Cardiac septum (tissue), 1 donor: ENCODE measurements at regions not wholly inside any gene's neighbourhood (a gene's known extent, or its start where the extent isn't known, plus 50 kb on each side); places are given as distances from the start of the nearest gene placed in this dataset.

Experiments
- DNase-seq: peaks from one replicate; pipeline ENCODE4 v3.0.0-alpha.2; 2020; ENCODE audit warnings: low spot score
- intact Hi-C: fragments of 100-400 bp; cut with DNase I; formaldehyde crosslinking; loops from one replicate; pipeline ENCODE4 v1.14.0; 2022
- donor health status: DM: no; HTN: no; CAD: no.

GRCh38 chr1:244186372-244186771 lies 135.3 kb downstream of the ZBTB18 start:
- DNase-seq, result no peak
- intact Hi-C loops, result no loop called here

- intact Hi-C loops, result no loop called here
- no peak for DNase-seq
Measured at GRCh38 chr1:244187310-244187709, 136.2 kb downstream of the ZBTB18 start.

GRCh38 chr1:244191581-244191980 lies 140.5 kb downstream of the ZBTB18 start:
- intact Hi-C loops, result no loop called here
- DNase-seq, result no peak

GRCh38 chr1:244192325-244192724 lies 141.2 kb downstream of the ZBTB18 start:
- intact Hi-C loops, result no loop called here
- DNase-seq, result no peak

GRCh38 chr1:244196571-244197285 lies 145.6 kb downstream of the ZBTB18 start:
- intact Hi-C loops, result no loop called here
- no peak for DNase-seq

GRCh38 chr1:244197851-244198375 lies 146.8 kb downstream of the ZBTB18 start:
- intact Hi-C loops, result no loop called here
- DNase-seq, result no peak

- intact Hi-C loops, result no loop called here
- no peak for DNase-seq
Measured at GRCh38 chr1:244199902-244200301, 148.8 kb downstream of the ZBTB18 start.

GRCh38 chr1:244200596-244200995 lies 149.5 kb downstream of the ZBTB18 start:
- intact Hi-C loops, result no loop called here
- DNase-seq, result no peak

- intact Hi-C loops, result no loop called here
- no peak for DNase-seq
Measured at GRCh38 chr1:244201750-244202149, 150.7 kb downstream of the ZBTB18 start.

GRCh38 chr1:244204004-244204403 lies 152.9 kb downstream of the ZBTB18 start:
- DNase-seq, result no peak
- intact Hi-C loops, result no loop called here

GRCh38 chr1:244205171-244205570 lies 154.1 kb downstream of the ZBTB18 start:
- intact Hi-C loops, result no loop called here

GRCh38 chr1:244205906-244206305 lies 154.8 kb downstream of the ZBTB18 start:
- intact Hi-C loops, result no loop called here
- DNase-seq, result no peak

More at GRCh38 chr1:244205171-244205570, 154.1 kb downstream of the ZBTB18 start:
- DNase-seq, result no peak

GRCh38 chr1:244207042-244207934 lies 156.2 kb downstream of the ZBTB18 start:
- DNase-seq, result no peak
- intact Hi-C loops, result no loop called here

GRCh38 chr1:244207935-244208244 lies 156.8 kb downstream of the ZBTB18 start:
- intact Hi-C loops, result no loop called here
- no peak for DNase-seq

GRCh38 chr1:244209955-244210354 lies 158.9 kb downstream of the ZBTB18 start:
- DNase-seq, result no peak
- intact Hi-C loops, result no loop called here

GRCh38 chr1:244210884-244211558 lies 159.9 kb downstream of the ZBTB18 start:
- intact Hi-C loops, result no loop called here
- no peak for DNase-seq

- no peak for DNase-seq
Measured at GRCh38 chr1:244211559-244211944, 160.5 kb downstream of the ZBTB18 start.

GRCh38 chr1:244212219-244212618 lies 161.1 kb downstream of the ZBTB18 start:
- intact Hi-C loops, result no loop called here
- DNase-seq, result no peak

More at GRCh38 chr1:244211559-244211944, 160.5 kb downstream of the ZBTB18 start:
- intact Hi-C loops, result no loop called here

GRCh38 chr1:244212797-244213475 lies 161.9 kb downstream of the ZBTB18 start:
- DNase-seq, result no peak
- intact Hi-C loops, result no loop called here
